Right atrium auricular region (tissue), 2 donors: ENCODE measurements at regions not wholly inside any gene's neighbourhood (a gene's known extent, or its start where the extent isn't known, plus 50 kb on each side); places are given as distances from the start of the nearest gene placed in this dataset.

ENCODE experiments used
- DNase-seq: peaks from one replicate; pipeline ENCODE4 v3.0.0-alpha.2; 2019; ENCODE audit warnings: low spot score
- H3K27ac ChIP-seq, 2 donors: fragments of 200-600 bp; sonication (generic); 1 replicate in 1 of 2; 2 replicates in 1 of 2; pipeline ENCODE4 v1.5.1; 2016 to 2019
- H3K27me3 ChIP-seq, 2 donors: fragments of 200-600 bp; sonication (generic); one replicate each; pipeline versions ENCODE4 v1.5.1 to v1.6.0; 2017 to 2019
- H3K36me3 ChIP-seq: fragments of 200-600 bp; sonication (generic); one replicate; pipeline ENCODE4 v1.5.1; 2016
- H3K4me1 ChIP-seq, 2 donors: fragments of 200-600 bp; sonication (generic); one replicate each; pipeline versions ENCODE4 v1.5.1 to v1.6.0; 2017 to 2019
- H3K4me3 ChIP-seq, 2 donors: fragments of 200-600 bp; sonication (generic); 1 replicate in 1 of 2; 2 replicates in 1 of 2; pipeline ENCODE4 v1.5.1; 2017 to 2019; ENCODE audit warnings: mild to moderate bottlenecking in 1 of 2, moderate library complexity in 1 of 2
- H3K9me3 ChIP-seq, 2 donors: fragments of 200-600 bp; sonication (generic); one replicate each; pipeline ENCODE4 v1.5.1; 2019
- TF ChIP-seq, protein P1 (sequence below), 2 donors: fragments of 200-600 bp; sonication (generic); IDR thresholded peaks; one replicate each; pipeline ENCODE4 v1.5.1; 2019; ENCODE audit warnings: antibody characterized with exemption in 2 of 2

DNA sequence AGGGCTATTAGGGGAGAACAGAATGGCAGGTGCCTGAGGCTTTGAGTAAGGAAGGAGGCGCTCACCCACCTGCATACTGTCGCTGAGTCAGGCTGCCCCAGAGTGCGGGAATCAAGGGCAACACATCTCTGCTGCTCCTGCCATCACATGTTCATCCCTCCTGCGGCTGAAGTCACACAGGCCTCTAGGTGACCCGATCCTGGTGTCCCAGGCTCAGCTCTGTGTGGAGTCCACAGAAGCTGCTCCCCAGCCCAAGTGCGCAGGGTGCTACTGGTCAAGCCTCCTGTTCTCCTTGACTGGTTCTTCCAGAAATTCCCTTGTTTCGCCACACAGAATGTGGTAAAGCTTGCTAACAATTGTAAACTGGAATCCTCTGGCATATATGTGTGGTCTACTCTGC is 96.9 kb upstream of the IL6 start:
- Histone ChIP-seq H3K36me3 (no peaks in the 10 kb centered on the region), H3K27me3 (no peaks in the 10 kb centered on the region), H3K9me3 (no peaks in the 10 kb centered on the region), H3K4me3 (no peak overlapping the region), H3K27ac (no peak overlapping the region), H3K4me1 (peaks cover 0 to 7% of the 10 kb centered on the region in 2 donors)
- no peak for DNase-seq
- TF ChIP-seq, protein P1, sequence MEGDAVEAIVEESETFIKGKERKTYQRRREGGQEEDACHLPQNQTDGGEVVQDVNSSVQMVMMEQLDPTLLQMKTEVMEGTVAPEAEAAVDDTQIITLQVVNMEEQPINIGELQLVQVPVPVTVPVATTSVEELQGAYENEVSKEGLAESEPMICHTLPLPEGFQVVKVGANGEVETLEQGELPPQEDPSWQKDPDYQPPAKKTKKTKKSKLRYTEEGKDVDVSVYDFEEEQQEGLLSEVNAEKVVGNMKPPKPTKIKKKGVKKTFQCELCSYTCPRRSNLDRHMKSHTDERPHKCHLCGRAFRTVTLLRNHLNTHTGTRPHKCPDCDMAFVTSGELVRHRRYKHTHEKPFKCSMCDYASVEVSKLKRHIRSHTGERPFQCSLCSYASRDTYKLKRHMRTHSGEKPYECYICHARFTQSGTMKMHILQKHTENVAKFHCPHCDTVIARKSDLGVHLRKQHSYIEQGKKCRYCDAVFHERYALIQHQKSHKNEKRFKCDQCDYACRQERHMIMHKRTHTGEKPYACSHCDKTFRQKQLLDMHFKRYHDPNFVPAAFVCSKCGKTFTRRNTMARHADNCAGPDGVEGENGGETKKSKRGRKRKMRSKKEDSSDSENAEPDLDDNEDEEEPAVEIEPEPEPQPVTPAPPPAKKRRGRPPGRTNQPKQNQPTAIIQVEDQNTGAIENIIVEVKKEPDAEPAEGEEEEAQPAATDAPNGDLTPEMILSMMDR (IDR thresholded peaks at IDR 0.05) = no peak

DNA sequence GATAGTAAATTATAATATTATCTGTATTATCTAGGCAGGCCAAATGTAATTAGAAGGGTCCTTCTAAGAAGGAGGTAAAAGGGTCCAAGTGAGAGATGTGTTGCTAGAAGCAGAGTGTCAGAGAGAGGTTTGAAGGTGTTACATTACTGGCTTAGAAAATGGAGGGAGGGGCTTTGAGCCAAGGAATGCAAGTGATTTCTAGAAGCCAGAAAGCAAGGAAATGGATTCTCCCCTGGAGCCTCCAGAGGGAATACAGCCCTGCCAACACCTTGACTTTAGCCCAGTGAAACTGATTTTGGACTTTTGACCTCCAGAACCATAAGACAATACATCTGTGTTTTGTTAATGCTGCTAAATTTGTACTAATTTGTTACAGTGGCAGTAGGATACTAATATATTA is 97.9 kb upstream of the IL6 start:
- TF ChIP-seq, protein P1 (IDR thresholded peaks at IDR 0.05) = no peak
- DNase-seq = no peak
- no peak overlapping the region for H3K27ac ChIP-seq
- peaks cover 0 to 7% of the 10 kb centered on the region in 2 donors for H3K4me1 ChIP-seq
- no peaks in the 10 kb centered on the region for H3K9me3 ChIP-seq
- no peaks in the 10 kb centered on the region for H3K27me3 ChIP-seq
- no peaks in the 10 kb centered on the region for H3K36me3 ChIP-seq
- H3K4me3 ChIP-seq = no peak overlapping the region

- H3K9me3 ChIP-seq = no peaks in the 10 kb centered on the region
- no peaks in the 10 kb centered on the region for H3K36me3 ChIP-seq
- no peak overlapping the region for H3K4me3 ChIP-seq
- peaks cover 0 to 2% of the 10 kb centered on the region in 2 donors for H3K4me1 ChIP-seq
- H3K27me3 ChIP-seq = no peaks in the 10 kb centered on the region
- DNase-seq = no peak
- TF ChIP-seq, protein P1 (IDR thresholded peaks at IDR 0.05) = no peak
- H3K27ac ChIP-seq = no peak overlapping the region
Observed at GRCh38 chr7:22628112-22628511, 98.9 kb upstream of the IL6 start.

GRCh38 chr7:22627136-22627535 is 99.9 kb upstream of the IL6 start:
- no peak for DNase-seq
- Histone ChIP-seq H3K36me3 (no peaks in the 10 kb centered on the region), H3K27me3 (no peaks in the 10 kb centered on the region), H3K4me1 (no peaks in the 10 kb centered on the region), H3K9me3 (no peaks in the 10 kb centered on the region), H3K4me3 (no peak overlapping the region), H3K27ac (no peak overlapping the region)
- TF ChIP-seq, protein P1 (IDR thresholded peaks at IDR 0.05) = no peak

GRCh38 chr7:22625251-22625650 is 101.7 kb upstream of the IL6 start:
- H3K36me3 ChIP-seq = no peaks in the 10 kb centered on the region
- no peaks in the 10 kb centered on the region for H3K27me3 ChIP-seq
- no peak overlapping the region for H3K27ac ChIP-seq
- no peaks in the 10 kb centered on the region for H3K9me3 ChIP-seq
- no peak for DNase-seq
- TF ChIP-seq, protein P1 (IDR thresholded peaks at IDR 0.05) = no peak
- H3K4me1 ChIP-seq = no peaks in the 10 kb centered on the region
- no peak overlapping the region for H3K4me3 ChIP-seq

DNA sequence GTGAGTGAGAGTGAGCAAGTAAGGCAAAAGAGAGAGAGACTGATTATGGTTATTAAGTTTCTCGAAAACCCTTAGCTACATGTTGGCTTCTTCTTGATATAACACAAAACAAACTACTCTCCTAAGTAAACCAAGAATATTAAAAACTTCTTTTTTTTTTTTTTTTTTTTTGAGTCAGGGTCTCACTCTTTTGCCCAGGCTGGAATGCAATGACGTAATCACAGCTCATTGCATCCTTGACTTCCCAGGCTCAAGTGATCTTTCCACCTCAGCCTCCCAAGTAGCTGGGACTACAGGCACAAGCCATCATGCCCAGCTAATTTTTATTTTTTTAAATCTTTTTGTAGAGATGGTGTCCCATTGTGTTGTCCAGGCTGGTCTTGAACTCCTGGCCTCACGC is 102.2 kb upstream of the IL6 start:
- Histone ChIP-seq H3K27ac (no peak overlapping the region), H3K27me3 (no peaks in the 10 kb centered on the region), H3K4me3 (no peak overlapping the region), H3K9me3 (no peaks in the 10 kb centered on the region), H3K4me1 (no peaks in the 10 kb centered on the region), H3K36me3 (no peaks in the 10 kb centered on the region)
- no peak for DNase-seq
- TF ChIP-seq, protein P1 (IDR thresholded peaks at IDR 0.05) = no peak
